GM23338 (cell line): ENCODE measurements at regions not wholly inside any gene's neighbourhood (a gene's known extent, or its start where the extent isn't known, plus 50 kb on each side); places are given as distances from the start of the nearest gene placed in this dataset.

ENCODE experiments used
- ATAC-seq: fragments of 200-7000 bp; cut with Tn5 transposase; 3 replicates; pipeline ENCODE4 v1.9.1; 2020
- DNase-seq: peaks from one replicate; pipeline ENCODE4 v3.0.0-alpha.2; 2015; ENCODE audit warnings: low spot score
- H2AFZ ChIP-seq: fragments of 200-600 bp; sonication (generic); 2 replicates; pipeline ENCODE4 v1.8.0; 2016; ENCODE audit warnings: antibody characterized with exemption, mild to moderate bottlenecking, moderate library complexity
- H3F3A ChIP-seq: fragments of 200-600 bp; sonication (generic); replicated peaks from 2 replicates; pipeline ENCODE4 v1.8.0; 2017; ENCODE audit warnings: antibody characterized with exemption, mixed run types, low read depth
- H3K27ac ChIP-seq: fragments of 200-600 bp; sonication (generic); 2 replicates; pipeline ENCODE4 v1.6.1; 2016; ENCODE audit warnings: low read depth
- H3K27me3 ChIP-seq: fragments of 200-600 bp; sonication (generic); 2 replicates; pipeline ENCODE4 v1.8.0; 2016; ENCODE audit warnings: mild to moderate bottlenecking, mixed run types, moderate library complexity; ENCODE audit not compliant: insufficient read depth
- H3K36me3 ChIP-seq: fragments of 200-600 bp; sonication (generic); 2 replicates; pipeline ENCODE4 v1.8.0; 2016; ENCODE audit warnings: mild to moderate bottlenecking; ENCODE audit not compliant: insufficient read depth
- H3K4me1 ChIP-seq: fragments of 200-600 bp; sonication (generic); 2 replicates; pipeline ENCODE4 v1.8.0; 2016; ENCODE audit warnings: mild to moderate bottlenecking, moderate library complexity; ENCODE audit not compliant: insufficient read depth
- H3K4me2 ChIP-seq: fragments of 200-600 bp; sonication (generic); 2 replicates; pipeline ENCODE4 v1.7.1; 2017; ENCODE audit warnings: mixed run types
- H3K4me3 ChIP-seq: fragments of 200-600 bp; sonication (generic); 2 replicates; pipeline ENCODE4 v1.6.1; 2016; ENCODE audit warnings: mixed run types
- H3K79me2 ChIP-seq: fragments of 200-600 bp; sonication (generic); replicated peaks from 2 replicates; pipeline ENCODE4 v1.8.0; 2017; ENCODE audit warnings: mild to moderate bottlenecking; ENCODE audit not compliant: insufficient read depth
- H3K9me2 ChIP-seq: fragments of 200-600 bp; sonication (generic); 2 replicates; pipeline ENCODE4 v1.8.0; 2017; ENCODE audit not compliant: insufficient read depth
- H4K20me1 ChIP-seq: fragments of 200-600 bp; sonication (generic); replicated peaks from 2 replicates; pipeline ENCODE4 v1.8.0; 2017; ENCODE audit warnings: mild to moderate bottlenecking; ENCODE audit not compliant: insufficient read depth
- H3K27ac Mint-ChIP-seq: 2 replicates; pipeline ENCODE4 v1.8.0; 2020; ENCODE audit warnings: inconsistent platforms, mild to moderate bottlenecking, moderate library complexity, mixed read lengths
- H3K27me3 Mint-ChIP-seq: 3 replicates; pipeline ENCODE4 v1.8.0; 2022; ENCODE audit warnings: low read depth, mild to moderate bottlenecking, moderate library complexity, mixed read lengths, inconsistent platforms; ENCODE audit not compliant: insufficient read depth, poor library complexity
- H3K36me3 Mint-ChIP-seq: 3 replicates; pipeline ENCODE4 v1.8.0; 2021; ENCODE audit warnings: low read depth, mild to moderate bottlenecking, inconsistent platforms, moderate library complexity, mixed read lengths
- H3K4me1 Mint-ChIP-seq: 3 replicates; pipeline ENCODE4 v1.8.0; 2020; ENCODE audit warnings: mild to moderate bottlenecking, inconsistent platforms, mixed read lengths
- H3K4me3 Mint-ChIP-seq: 3 replicates; pipeline ENCODE4 v1.8.0; 2021; ENCODE audit warnings: moderate library complexity, mild to moderate bottlenecking, inconsistent platforms, mixed read lengths
- H3K9me3 Mint-ChIP-seq: 3 replicates; pipeline ENCODE4 v1.8.0; 2020; ENCODE audit warnings: moderate library complexity, mild to moderate bottlenecking, inconsistent platforms, mixed read lengths
- CREB1 ChIP-seq: fragments of 250-450 bp; sonication (Bioruptor Pico); IDR thresholded peaks from 2 replicates; pipeline ENCODE4 v1.5.0; 2020; ENCODE audit warnings: low read depth, mild to moderate bottlenecking, moderate library complexity
- CTCF ChIP-seq, 2 experiments: fragments of 200-600 bp in 1 of 2; sonication (generic) in 1 of 2; conservative IDR thresholded peaks; 2 replicates each; pipeline versions ENCODE4 v1.5.1 to v1.6.1; 2016 to 2017; ENCODE audit warnings: antibody characterized with exemption in 2 of 2, low read depth in 2 of 2, mild to moderate bottlenecking in 2 of 2, moderate library complexity in 1 of 2
- EZH2 ChIP-seq: fragments of 200-600 bp; sonication (generic); IDR thresholded peaks from one replicate; pipeline ENCODE4 v1.8.0; 2017; ENCODE audit warnings: antibody characterized with exemption, mild to moderate bottlenecking, low read depth; ENCODE audit not compliant: unreplicated experiment
- EZH2phosphoT487 ChIP-seq: fragments of 200-600 bp; sonication (generic); IDR thresholded peaks from one replicate; pipeline ENCODE4 v1.8.1; 2018; ENCODE audit warnings: antibody characterized with exemption; ENCODE audit not compliant: unreplicated experiment
- JUNB ChIP-seq: IDR thresholded peaks from one replicate; pipeline ENCODE4 v1.6.1; 2016; ENCODE audit warnings: antibody characterized with exemption; ENCODE audit not compliant: unreplicated experiment
- REST ChIP-seq: IDR thresholded peaks from one replicate; pipeline ENCODE4 v1.6.1; 2018; ENCODE audit warnings: antibody characterized with exemption; ENCODE audit not compliant: unreplicated experiment
- STAT1 ChIP-seq: IDR thresholded peaks from one replicate; pipeline ENCODE4 v1.6.1; 2016; ENCODE audit warnings: antibody characterized with exemption; ENCODE audit not compliant: unreplicated experiment
- ZNF114 ChIP-seq: fragments of 250-450 bp; sonication (Bioruptor Pico); IDR thresholded peaks from 2 replicates; pipeline ENCODE4 v1.5.0; 2020; ENCODE audit warnings: mild to moderate bottlenecking, moderate library complexity
- ZNF331 ChIP-seq: fragments of 250-450 bp; sonication (Bioruptor Pico); IDR thresholded peaks from 2 replicates; pipeline ENCODE4 v1.5.0; 2020; ENCODE audit warnings: low read depth, mild to moderate bottlenecking, moderate library complexity
- ZNF462 ChIP-seq: fragments of 250-450 bp; sonication (Bioruptor Pico); IDR thresholded peaks from 2 replicates; pipeline ENCODE4 v1.5.0; 2020; ENCODE audit warnings: mild to moderate bottlenecking, moderate library complexity

GRCh38 chrX:12002876-12003275 is 135.4 kb upstream of the FRMPD4 start (continued):
- TF ChIP-seq REST, result no peak
- no peak for TF ChIP-seq ZNF331 (CRISPR knock-in tag)
- TF ChIP-seq STAT1, result no peak

DNA sequence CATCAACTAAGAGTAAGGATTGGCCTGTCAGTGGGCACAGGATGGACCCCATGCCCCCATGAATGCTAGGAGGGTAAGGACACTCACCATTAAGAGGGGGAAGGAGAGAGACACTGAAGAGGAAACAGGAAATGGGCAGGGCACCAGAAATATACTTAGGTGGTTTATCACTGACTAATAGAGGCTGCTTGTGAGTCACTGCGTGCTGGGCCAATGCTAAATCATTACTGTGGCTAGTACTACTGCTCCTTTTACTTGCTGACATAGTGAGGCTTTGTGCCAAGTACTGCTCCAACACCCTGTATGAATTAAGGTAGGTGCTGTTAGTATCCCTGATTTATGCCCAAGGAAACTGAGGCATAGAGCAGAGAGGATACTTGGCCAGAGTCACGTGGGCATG is 130.4 kb upstream of the FRMPD4 start:
- no peak overlapping the region for H3K4me3 Mint-ChIP-seq
- no peaks in the 10 kb centered on the region for H3K36me3 Mint-ChIP-seq
- Histone ChIP-seq H3K27me3 (no peaks in the 10 kb centered on the region), H4K20me1 (no peaks in the 10 kb centered on the region), H3K4me2 (no peak overlapping the region), H3K79me2 (no peaks in the 10 kb centered on the region), H3K27ac (no peak overlapping the region), H3K36me3 (no peaks in the 10 kb centered on the region), H3K4me3 (no peak overlapping the region), H3F3A (no peaks in the 10 kb centered on the region), H3K4me1 (no peaks in the 10 kb centered on the region), H2AFZ (no peak overlapping the region), H3K9me2 (no peaks in the 10 kb centered on the region)
- TF ChIP-seq CREB1 (CRISPR knock-in tag) (no peak), CTCF (conservative IDR thresholded peaks at IDR 0.05; ENCODE audit: low read depth in 2 of 2) (no peak), EZH2 (no peak), EZH2phosphoT487 (no peak), STAT1 (no peak), JUNB (no peak), ZNF114 (CRISPR knock-in tag) (no peak)
- H3K4me1 Mint-ChIP-seq, result no peaks in the 10 kb centered on the region
- H3K27ac Mint-ChIP-seq, result no peak overlapping the region
- no peaks in the 10 kb centered on the region for H3K27me3 Mint-ChIP-seq
- no peaks in the 10 kb centered on the region for H3K9me3 Mint-ChIP-seq
- DNase-seq (no peak), ATAC-seq (no peak)

GRCh38 chrX:12010436-12010835 is 127.8 kb upstream of the FRMPD4 start:
- Mint-ChIP-seq H3K27ac (no peak overlapping the region), H3K4me1 (no peaks in the 10 kb centered on the region), H3K9me3 (no peaks in the 10 kb centered on the region), H3K4me3 (no peak overlapping the region), H3K36me3 (no peaks in the 10 kb centered on the region), H3K27me3 (no peaks in the 10 kb centered on the region)
- no peak overlapping the region for H3K4me3 ChIP-seq
- H3K36me3 ChIP-seq, result no peaks in the 10 kb centered on the region
- H3K4me1 ChIP-seq, result no peaks in the 10 kb centered on the region
- H3F3A ChIP-seq, result no peaks in the 10 kb centered on the region
- no peaks in the 10 kb centered on the region for H4K20me1 ChIP-seq
- no peak overlapping the region for H3K4me2 ChIP-seq
- H3K27ac ChIP-seq, result no peak overlapping the region
- no peaks in the 10 kb centered on the region for H3K9me2 ChIP-seq
- ATAC-seq (no peak), DNase-seq (no peak)
- no peaks in the 10 kb centered on the region for H3K79me2 ChIP-seq
- no peaks in the 10 kb centered on the region for H3K27me3 ChIP-seq
- no peak overlapping the region for H2AFZ ChIP-seq
- TF ChIP-seq ZNF462 (CRISPR knock-in tag), result no peak
